ENCODE measurements at regions not wholly inside any gene's neighbourhood (a gene's known extent, or its start where the extent isn't known, plus 50 kb on each side); places are given as distances from the start of the nearest gene placed in this dataset.

DNA sequence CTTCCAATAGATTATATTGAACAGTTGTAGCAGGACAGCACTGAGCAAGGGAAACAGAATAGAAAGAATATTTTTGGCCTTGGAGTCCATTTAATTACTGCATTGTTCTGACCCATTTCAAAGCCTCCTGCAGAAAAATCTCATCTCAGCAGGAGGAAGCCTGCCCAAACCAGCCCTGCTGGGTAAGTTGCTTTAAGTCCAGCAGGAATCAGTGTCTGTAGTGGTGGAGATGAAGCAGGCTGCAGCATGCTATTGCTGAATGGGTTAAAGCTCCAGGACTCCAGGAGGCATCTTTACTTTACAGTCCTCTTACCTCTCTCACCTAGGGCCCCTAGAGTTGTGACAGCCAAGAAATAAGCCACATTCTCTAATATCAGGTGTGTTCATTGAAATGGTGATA, 380.3 kb upstream of the THBS1 start:
- no peak for TF ChIP-seq POLR2AphosphoS5 (IDR thresholded peaks at IDR 0.05)
- no peaks in the 10 kb centered on the region for H3K9me3 ChIP-seq (ENCODE audit: low read length)
- H3K4me3 ChIP-seq (ENCODE audit: low read length): no peak overlapping the region
- H3K9me2 ChIP-seq (ENCODE audit: insufficient read depth, low read length): no peaks in the 10 kb centered on the region
- no peaks in the 10 kb centered on the region for H3K27me3 ChIP-seq (ENCODE audit: insufficient read depth, low read depth, low read length)
- no peak overlapping the region for H3K4me2 ChIP-seq (ENCODE audit: low read length)
- H2AFZ ChIP-seq (ENCODE audit: low read depth, low read length): no peak overlapping the region
- no peaks in the 10 kb centered on the region for H3F3A ChIP-seq (ENCODE audit: insufficient read depth, low read length, poor library complexity, severe bottlenecking)
- no peaks in the 10 kb centered on the region for H3K36me3 ChIP-seq (ENCODE audit: insufficient read depth, low read length)
- no peaks in the 10 kb centered on the region for H4K20me1 ChIP-seq (ENCODE audit: insufficient read depth)
- H3K9ac ChIP-seq (ENCODE audit: low read length): no peak overlapping the region
- H3K79me2 ChIP-seq (replicated peaks; ENCODE audit: insufficient read depth, low read length): no peaks in the 10 kb centered on the region
- H3K27ac ChIP-seq (ENCODE audit: low read length): no peak overlapping the region

DNA sequence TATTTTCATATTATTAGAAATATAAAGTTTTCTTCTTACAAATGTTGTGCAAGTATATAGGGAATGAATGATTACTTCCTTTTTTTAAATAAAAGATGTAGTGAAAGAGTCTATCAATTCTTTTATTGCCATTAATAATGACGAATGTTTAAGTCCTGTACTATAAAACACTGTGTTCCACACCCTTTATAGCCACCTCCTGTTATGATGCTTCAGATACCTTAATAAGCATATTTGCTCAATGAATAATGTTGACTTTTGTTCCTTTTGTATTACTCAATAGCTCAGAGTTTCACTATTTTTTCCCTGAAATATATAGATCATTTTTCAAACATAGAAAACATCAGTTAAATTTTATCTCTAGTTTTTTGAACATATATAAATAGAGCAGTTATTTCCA, 378.2 kb upstream of the THBS1 start:
- H3K9ac ChIP-seq (ENCODE audit: low read length): no peak overlapping the region
- H2AFZ ChIP-seq (ENCODE audit: low read depth, low read length): no peak overlapping the region
- no peaks in the 10 kb centered on the region for H3K9me3 ChIP-seq (ENCODE audit: low read length)
- H3K27me3 ChIP-seq (ENCODE audit: insufficient read depth, low read depth, low read length): no peaks in the 10 kb centered on the region
- no peak overlapping the region for H3K4me3 ChIP-seq (ENCODE audit: low read length)
- H3K79me2 ChIP-seq (replicated peaks; ENCODE audit: insufficient read depth, low read length): no peaks in the 10 kb centered on the region
- H3K27ac ChIP-seq (ENCODE audit: low read length): no peak overlapping the region
- H3K4me2 ChIP-seq (ENCODE audit: low read length): no peak overlapping the region
- H3F3A ChIP-seq (ENCODE audit: insufficient read depth, low read length, poor library complexity, severe bottlenecking): no peaks in the 10 kb centered on the region
- no peaks in the 10 kb centered on the region for H4K20me1 ChIP-seq (ENCODE audit: insufficient read depth)
- no peak for TF ChIP-seq MXI1 (conservative IDR thresholded peaks at IDR 0.05; ENCODE audit: poor library complexity, severe bottlenecking)
- no peak for TF ChIP-seq EZH2 (IDR thresholded peaks at IDR 0.05; ENCODE audit: borderline replicate concordance, insufficient read depth, low read length, poor library complexity, severe bottlenecking)
- TF ChIP-seq, protein P1, sequence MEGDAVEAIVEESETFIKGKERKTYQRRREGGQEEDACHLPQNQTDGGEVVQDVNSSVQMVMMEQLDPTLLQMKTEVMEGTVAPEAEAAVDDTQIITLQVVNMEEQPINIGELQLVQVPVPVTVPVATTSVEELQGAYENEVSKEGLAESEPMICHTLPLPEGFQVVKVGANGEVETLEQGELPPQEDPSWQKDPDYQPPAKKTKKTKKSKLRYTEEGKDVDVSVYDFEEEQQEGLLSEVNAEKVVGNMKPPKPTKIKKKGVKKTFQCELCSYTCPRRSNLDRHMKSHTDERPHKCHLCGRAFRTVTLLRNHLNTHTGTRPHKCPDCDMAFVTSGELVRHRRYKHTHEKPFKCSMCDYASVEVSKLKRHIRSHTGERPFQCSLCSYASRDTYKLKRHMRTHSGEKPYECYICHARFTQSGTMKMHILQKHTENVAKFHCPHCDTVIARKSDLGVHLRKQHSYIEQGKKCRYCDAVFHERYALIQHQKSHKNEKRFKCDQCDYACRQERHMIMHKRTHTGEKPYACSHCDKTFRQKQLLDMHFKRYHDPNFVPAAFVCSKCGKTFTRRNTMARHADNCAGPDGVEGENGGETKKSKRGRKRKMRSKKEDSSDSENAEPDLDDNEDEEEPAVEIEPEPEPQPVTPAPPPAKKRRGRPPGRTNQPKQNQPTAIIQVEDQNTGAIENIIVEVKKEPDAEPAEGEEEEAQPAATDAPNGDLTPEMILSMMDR (IDR thresholded peaks at IDR 0.05; ENCODE audit: poor library complexity, severe bottlenecking): no peak
- no peak for TF ChIP-seq RAD21 (conservative IDR thresholded peaks at IDR 0.05)
- TF ChIP-seq, protein P2, sequence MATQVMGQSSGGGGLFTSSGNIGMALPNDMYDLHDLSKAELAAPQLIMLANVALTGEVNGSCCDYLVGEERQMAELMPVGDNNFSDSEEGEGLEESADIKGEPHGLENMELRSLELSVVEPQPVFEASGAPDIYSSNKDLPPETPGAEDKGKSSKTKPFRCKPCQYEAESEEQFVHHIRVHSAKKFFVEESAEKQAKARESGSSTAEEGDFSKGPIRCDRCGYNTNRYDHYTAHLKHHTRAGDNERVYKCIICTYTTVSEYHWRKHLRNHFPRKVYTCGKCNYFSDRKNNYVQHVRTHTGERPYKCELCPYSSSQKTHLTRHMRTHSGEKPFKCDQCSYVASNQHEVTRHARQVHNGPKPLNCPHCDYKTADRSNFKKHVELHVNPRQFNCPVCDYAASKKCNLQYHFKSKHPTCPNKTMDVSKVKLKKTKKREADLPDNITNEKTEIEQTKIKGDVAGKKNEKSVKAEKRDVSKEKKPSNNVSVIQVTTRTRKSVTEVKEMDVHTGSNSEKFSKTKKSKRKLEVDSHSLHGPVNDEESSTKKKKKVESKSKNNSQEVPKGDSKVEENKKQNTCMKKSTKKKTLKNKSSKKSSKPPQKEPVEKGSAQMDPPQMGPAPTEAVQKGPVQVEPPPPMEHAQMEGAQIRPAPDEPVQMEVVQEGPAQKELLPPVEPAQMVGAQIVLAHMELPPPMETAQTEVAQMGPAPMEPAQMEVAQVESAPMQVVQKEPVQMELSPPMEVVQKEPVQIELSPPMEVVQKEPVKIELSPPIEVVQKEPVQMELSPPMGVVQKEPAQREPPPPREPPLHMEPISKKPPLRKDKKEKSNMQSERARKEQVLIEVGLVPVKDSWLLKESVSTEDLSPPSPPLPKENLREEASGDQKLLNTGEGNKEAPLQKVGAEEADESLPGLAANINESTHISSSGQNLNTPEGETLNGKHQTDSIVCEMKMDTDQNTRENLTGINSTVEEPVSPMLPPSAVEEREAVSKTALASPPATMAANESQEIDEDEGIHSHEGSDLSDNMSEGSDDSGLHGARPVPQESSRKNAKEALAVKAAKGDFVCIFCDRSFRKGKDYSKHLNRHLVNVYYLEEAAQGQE (IDR thresholded peaks at IDR 0.05; ENCODE audit: borderline replicate concordance): no peak
- no peak for TF ChIP-seq SMC3 (conservative IDR thresholded peaks at IDR 0.05; ENCODE audit: poor library complexity)
- TF ChIP-seq TAF1 (IDR thresholded peaks at IDR 0.05; ENCODE audit: low read depth): no peak
- no peak for TF ChIP-seq POLR2AphosphoS5 (IDR thresholded peaks at IDR 0.05)
- no peak for TF ChIP-seq EP300 (conservative IDR thresholded peaks at IDR 0.05; ENCODE audit: poor library complexity, severe bottlenecking)
- no peaks in the 10 kb centered on the region for H3K36me3 ChIP-seq (ENCODE audit: insufficient read depth, low read length)
- no peaks in the 10 kb centered on the region for H3K9me2 ChIP-seq (ENCODE audit: insufficient read depth, low read length)

DNA sequence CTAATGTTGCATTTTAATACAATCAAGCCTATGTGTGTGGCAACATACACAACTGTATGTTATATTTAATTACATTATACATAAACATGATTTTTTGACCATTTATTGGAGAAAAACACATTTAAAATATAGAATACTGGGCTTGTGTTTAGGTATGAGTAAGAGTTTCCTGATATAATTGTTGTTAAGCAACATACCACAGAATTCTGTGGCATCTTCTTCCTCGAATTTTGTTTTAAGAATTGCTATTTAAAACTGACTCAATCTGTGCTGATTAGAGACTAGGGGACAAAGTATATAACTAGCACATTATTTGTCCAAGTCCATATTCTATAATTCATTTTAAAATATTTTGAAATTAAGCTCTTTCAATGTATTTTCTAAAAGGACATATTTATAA, 376.8 kb upstream of the THBS1 start:
- Histone ChIP-seq H3F3A (ENCODE audit: insufficient read depth, low read length, poor library complexity, severe bottlenecking) (no peaks in the 10 kb centered on the region), H3K79me2 (replicated peaks; ENCODE audit: insufficient read depth, low read length) (no peaks in the 10 kb centered on the region), H4K20me1 (ENCODE audit: insufficient read depth) (no peaks in the 10 kb centered on the region), H3K27ac (ENCODE audit: low read length) (no peak overlapping the region), H3K9me3 (ENCODE audit: low read length) (no peaks in the 10 kb centered on the region), H3K4me3 (ENCODE audit: low read length) (no peak overlapping the region), H3K36me3 (ENCODE audit: insufficient read depth, low read length) (no peaks in the 10 kb centered on the region), H2AFZ (ENCODE audit: low read depth, low read length) (no peak overlapping the region), H3K27me3 (ENCODE audit: insufficient read depth, low read depth, low read length) (no peaks in the 10 kb centered on the region), H3K4me2 (ENCODE audit: low read length) (no peak overlapping the region), H3K9me2 (ENCODE audit: insufficient read depth, low read length) (no peaks in the 10 kb centered on the region), H3K9ac (ENCODE audit: low read length) (no peak overlapping the region)
- TF ChIP-seq SMC3 (conservative IDR thresholded peaks at IDR 0.05; ENCODE audit: poor library complexity): no peak
- TF ChIP-seq EZH2 (IDR thresholded peaks at IDR 0.05; ENCODE audit: borderline replicate concordance, insufficient read depth, low read length, poor library complexity, severe bottlenecking): no peak
- no peak for TF ChIP-seq EP300 (conservative IDR thresholded peaks at IDR 0.05; ENCODE audit: poor library complexity, severe bottlenecking)
